IMR-90 (cell line): ENCODE measurements at regions not wholly inside any gene's neighbourhood (a gene's known extent, or its start where the extent isn't known, plus 50 kb on each side); places are given as distances from the start of the nearest gene placed in this dataset.

Source experiments
- ATAC-seq: fragments of 200-7000 bp; cut with Tn5 transposase; 2 replicates; pipeline ENCODE4 v1.9.1; 2020; ENCODE audit warnings: low read depth, mild to moderate bottlenecking, moderate library complexity
- BruUV-seq: library from RNA; stranded (reverse); fragments of 400-500 nt; replicated peaks from 2 replicates; lab custom pipeline; 2021; lab: Mats Ljungman, UMichigan
- CTCF ChIA-PET: fragments of 300-600 bp; formaldehyde crosslinking; extraction: SDS; loops from one replicate; lab custom pipeline; 2021; ENCODE audit warnings: antibody characterized with exemption; lab: Yijun Ruan, JAX
- POLR2A ChIA-PET: fragments of 300-600 bp; sonication (Branson Sonifier 250); formaldehyde crosslinking; loops from one replicate; lab custom pipeline; 2022; ENCODE audit warnings: antibody characterized with exemption; ENCODE audit not compliant: unreplicated experiment; lab: Charles Lee
- DNase-seq: peaks from one replicate; pipeline ENCODE4 v3.0.0; 2013
- H2AFZ ChIP-seq: replicated peaks from 2 replicates; pipeline ENCODE3; 2013; ENCODE audit warnings: low read length, mild to moderate bottlenecking; ENCODE audit not compliant: poor library complexity
- H2AK5ac ChIP-seq: 2 replicates; pipeline ENCODE4 v1.6.1; 2013; ENCODE audit warnings: low read depth, low read length, inconsistent platforms
- H2AK9ac ChIP-seq: replicated peaks from 2 replicates; pipeline ENCODE3; 2013; ENCODE audit warnings: mild to moderate bottlenecking, low read depth, low read length, moderate library complexity; ENCODE audit not compliant: poor library complexity
- H2BK120ac ChIP-seq: 2 replicates; pipeline ENCODE4 v1.6.1; 2013; ENCODE audit warnings: low read depth, low read length, inconsistent platforms
- H2BK15ac ChIP-seq: 3 replicates; pipeline ENCODE4 v1.6.1; 2013; ENCODE audit warnings: low read depth, low read length, inconsistent platforms
- H2BK20ac ChIP-seq: 2 replicates; pipeline ENCODE4 v1.6.1; 2013; ENCODE audit warnings: low read depth, mild to moderate bottlenecking, inconsistent platforms, low read length, moderate library complexity
- H2BK5ac ChIP-seq: 2 replicates; pipeline ENCODE4 v1.6.1; 2013; ENCODE audit warnings: mild to moderate bottlenecking, low read depth, low read length, inconsistent platforms; ENCODE audit not compliant: poor library complexity, severe bottlenecking
- H3K14ac ChIP-seq: replicated peaks from 2 replicates; pipeline ENCODE4 v1.6.1; 2013; ENCODE audit warnings: low read depth, low read length, inconsistent platforms
- H3K18ac ChIP-seq: 2 replicates; pipeline ENCODE4 v1.6.1; 2013; ENCODE audit warnings: low read depth, low read length, control low read depth
- H3K23ac ChIP-seq: 2 replicates; pipeline ENCODE4 v1.6.1; 2013; ENCODE audit warnings: low read depth, low read length, inconsistent platforms
- H3K27ac ChIP-seq: 2 replicates; pipeline ENCODE4 v1.5.1; 2013; ENCODE audit warnings: mild to moderate bottlenecking, control low read depth, low read length; ENCODE audit not compliant: insufficient read depth
- H3K27me3 ChIP-seq: 2 replicates; pipeline ENCODE4 v1.6.1; 2013; ENCODE audit warnings: low read length; ENCODE audit not compliant: control insufficient read depth, insufficient read depth
- H3K36me3 ChIP-seq: 2 replicates; pipeline ENCODE4 v1.6.1; 2013; ENCODE audit warnings: low read length, mixed read lengths; ENCODE audit not compliant: control insufficient read depth, insufficient read depth
- H3K4ac ChIP-seq: 2 replicates; pipeline ENCODE4 v1.6.1; 2013; ENCODE audit warnings: low read depth, low read length, inconsistent platforms
- H3K4me1 ChIP-seq: 2 replicates; pipeline ENCODE4 v1.6.1; 2013; ENCODE audit warnings: low read length, mixed read lengths; ENCODE audit not compliant: control insufficient read depth, insufficient read depth
- H3K4me2 ChIP-seq: 2 replicates; pipeline ENCODE4 v1.6.1; 2013; ENCODE audit warnings: low read depth, mild to moderate bottlenecking, control low read depth, low read length, moderate library complexity
- H3K4me3 ChIP-seq: 2 replicates; pipeline ENCODE4 v1.5.1; 2013; ENCODE audit warnings: low read depth, mild to moderate bottlenecking, control low read depth, low read length, moderate library complexity; ENCODE audit not compliant: insufficient read depth
- H3K56ac ChIP-seq: 2 replicates; pipeline ENCODE4 v1.6.1; 2013; ENCODE audit warnings: low read length, inconsistent platforms; ENCODE audit not compliant: insufficient read depth; ENCODE audit errors: extremely low read depth
- H3K79me1 ChIP-seq, 2 experiments: 2 replicates each; pipeline ENCODE4 v1.6.1; 2013; ENCODE audit warnings: low read length in 2 of 2, inconsistent platforms in 1 of 2, low read depth in 1 of 2
- H3K9ac ChIP-seq: 2 replicates; pipeline ENCODE4 v1.6.1; 2013; ENCODE audit warnings: low read depth, low read length, control low read depth
- H3K9me1 ChIP-seq: 2 replicates; pipeline ENCODE4 v1.6.1; 2013; ENCODE audit warnings: low read length, inconsistent platforms; ENCODE audit not compliant: insufficient read depth
- H3K9me3 ChIP-seq: 2 replicates; pipeline ENCODE4 v1.6.1; 2013; ENCODE audit warnings: low read length; ENCODE audit not compliant: control insufficient read depth, insufficient read depth
- H4K20me1 ChIP-seq: 2 replicates; pipeline ENCODE4 v1.6.1; 2013; ENCODE audit warnings: low read length, inconsistent platforms; ENCODE audit not compliant: insufficient read depth
- H4K5ac ChIP-seq: 2 replicates; pipeline ENCODE4 v1.6.1; 2013; ENCODE audit warnings: mild to moderate bottlenecking, low read depth, low read length, control low read depth
- H4K8ac ChIP-seq, 2 experiments: 2 replicates each; pipeline ENCODE4 v1.6.1; 2013; ENCODE audit warnings: low read depth in 2 of 2, low read length in 2 of 2, control low read depth in 1 of 2, inconsistent platforms in 1 of 2
- H4K91ac ChIP-seq: 2 replicates; pipeline ENCODE4 v1.6.1; 2013; ENCODE audit warnings: low read depth, low read length, inconsistent platforms; ENCODE audit not compliant: insufficient read depth
- BHLHE40 ChIP-seq: fragments of 150-350 bp; IDR thresholded peaks from 2 replicates; pipeline ENCODE4 v1.6.1; 2016; ENCODE audit warnings: mild to moderate bottlenecking, low read depth, low read length
- CEBPB ChIP-seq: IDR thresholded peaks from 2 replicates; pipeline ENCODE4 v1.6.1; 2012; ENCODE audit warnings: low read depth, low read length, improper control_type of control experiment
- CHD1 ChIP-seq: IDR thresholded peaks from 2 replicates; pipeline ENCODE4 v1.6.1; 2012; ENCODE audit warnings: low read depth, low read length, improper control_type of control experiment
- CTCF ChIP-seq: conservative IDR thresholded peaks from 2 replicates; pipeline ENCODE4 v1.5.1; 2012; ENCODE audit warnings: mild to moderate bottlenecking, low read depth, low read length, improper control_type of control experiment
- ELK1 ChIP-seq: fragments of 150-350 bp; IDR thresholded peaks from 2 replicates; pipeline ENCODE4 v1.6.1; 2016; ENCODE audit warnings: low read depth, mild to moderate bottlenecking, low read length, moderate library complexity, borderline replicate concordance
- FOS ChIP-seq: fragments of 150-350 bp; IDR thresholded peaks from 2 replicates; pipeline ENCODE4 v1.6.1; 2016; ENCODE audit warnings: low read depth, low read length
- MAFK ChIP-seq: IDR thresholded peaks from 2 replicates; pipeline ENCODE4 v1.6.1; 2012; ENCODE audit warnings: low read depth, low read length, improper control_type of control experiment
- MAZ ChIP-seq: IDR thresholded peaks from 2 replicates; pipeline ENCODE4 v1.6.1; 2012; ENCODE audit warnings: low read depth, mild to moderate bottlenecking, low read length, improper control_type of control experiment, moderate library complexity, borderline replicate concordance
- MXI1 ChIP-seq: IDR thresholded peaks from 2 replicates; pipeline ENCODE4 v1.6.1; 2012; ENCODE audit warnings: low read depth, mild to moderate bottlenecking, low read length, moderate library complexity, borderline replicate concordance
- NFE2L2 ChIP-seq: fragments of 150-350 bp; IDR thresholded peaks from 2 replicates; pipeline ENCODE4 v1.6.1; 2016; ENCODE audit warnings: low read depth, mild to moderate bottlenecking, low read length
- POLR2A ChIP-seq: IDR thresholded peaks from 2 replicates; pipeline ENCODE4 v1.6.1; 2012; ENCODE audit warnings: mild to moderate bottlenecking, low read depth, low read length
- RAD21 ChIP-seq: IDR thresholded peaks from 2 replicates; pipeline ENCODE4 v1.6.1; 2012; ENCODE audit warnings: low read length, improper control_type of control experiment
- RFX5 ChIP-seq: IDR thresholded peaks from 2 replicates; pipeline ENCODE4 v1.8.0; 2012; ENCODE audit warnings: low read depth, mild to moderate bottlenecking, low read length, moderate library complexity
- SMC3 ChIP-seq: fragments of 150-350 bp; IDR thresholded peaks from 2 replicates; pipeline ENCODE4 v1.6.1; 2016; ENCODE audit warnings: low read depth, mild to moderate bottlenecking, antibody characterized with exemption, low read length, moderate library complexity
- USF2 ChIP-seq: fragments of 150-350 bp; IDR thresholded peaks from 2 replicates; pipeline ENCODE4 v1.6.1; 2017; ENCODE audit warnings: mild to moderate bottlenecking, antibody characterized with exemption, low read length, low read depth
- dilution Hi-C: fragments of 300-500 bp; cut with HindIII; formaldehyde crosslinking; loops from one replicate; pipeline ENCODE4 v1.14.3; 2018; ENCODE audit warnings: low sequenced_read_pairs; ENCODE audit not compliant: unreplicated experiment
- in situ Hi-C: fragments of 300-500 bp; cut with MboI; formaldehyde crosslinking; loops from 3 replicates; pipeline ENCODE4 v1.14.3; 2019; ENCODE audit warnings: low sequenced_read_pairs, inconsistent platforms, mixed read lengths
- intact Hi-C: fragments of 100-400 bp; cut with micrococcal nuclease; formaldehyde crosslinking; loops from 2 replicates; pipeline ENCODE4 v1.10.0; 2022

GRCh38 chr4:103405415-103405814 is 207.3 kb upstream of the CENPE start:
- Histone ChIP-seq H3K27ac (no peak overlapping the region), H4K5ac (no peak overlapping the region), H2AK5ac (no peak overlapping the region), H3K14ac (no peak overlapping the region), H3K4me1 (no peaks in the 10 kb centered on the region), H4K20me1 (no peaks in the 10 kb centered on the region), H3K27me3 (no peaks in the 10 kb centered on the region), H2BK120ac (no peak overlapping the region), H3K4ac (no peak overlapping the region), H3K9ac (no peak overlapping the region), H3K4me2 (no peak overlapping the region), H3K9me1 (no peaks in the 10 kb centered on the region), H3K18ac (no peak overlapping the region), H4K91ac (no peak overlapping the region), H2BK20ac (no peak overlapping the region), H3K9me3 (peaks cover 2% of the 10 kb centered on the region; the same call in 1 of the 2 replicates), H2BK5ac (no peak overlapping the region), H3K4me3 (no peak overlapping the region), H3K79me1 (no peaks in the 10 kb centered on the region), H2AK9ac (no peak overlapping the region), H3K23ac (no peak overlapping the region), H4K8ac (no peak overlapping the region), H3K36me3 (no peaks in the 10 kb centered on the region), H2AFZ (no peak overlapping the region), H2BK15ac (no peak overlapping the region), H3K56ac (no peak overlapping the region)
- ATAC-seq (no peak), DNase-seq (no peak)
- in situ Hi-C loops (no loop called here), intact Hi-C loops (no loop called here), dilution Hi-C loops (no loop called here)
- POLR2A ChIA-PET, result no interaction called here
- TF ChIP-seq RAD21 (no peak), NFE2L2 (no peak), BHLHE40 (no peak), USF2 (no peak), MXI1 (no peak), FOS (no peak), MAFK (no peak), CHD1 (no peak), POLR2A (no peak), CEBPB (no peak), CTCF (no peak), ELK1 (no peak), MAZ (no peak), SMC3 (no peak), RFX5 (no peak)
- CTCF ChIA-PET, result no interaction called here
- BruUV-seq, result no TSS peak
